GM18951 (cell line): ENCODE measurements at regions not wholly inside any gene's neighbourhood (a gene's known extent, or its start where the extent isn't known, plus 50 kb on each side); places are given as distances from the start of the nearest gene placed in this dataset.

ENCODE experiments used
- POLR2A ChIP-seq: IDR thresholded peaks from 4 replicates; pipeline ENCODE4 v1.6.1; 2011; ENCODE audit warnings: mild to moderate bottlenecking; ENCODE audit not compliant: insufficient read length, insufficient read depth; ENCODE audit errors: extremely low read depth
- in situ Hi-C: fragments of 300-500 bp; cut with MboI; formaldehyde crosslinking; loops from one replicate; pipeline ENCODE4 v1.12.0; 2022; ENCODE audit warnings: low sequenced_read_pairs, mixed read lengths, inconsistent platforms; ENCODE audit not compliant: unreplicated experiment

DNA sequence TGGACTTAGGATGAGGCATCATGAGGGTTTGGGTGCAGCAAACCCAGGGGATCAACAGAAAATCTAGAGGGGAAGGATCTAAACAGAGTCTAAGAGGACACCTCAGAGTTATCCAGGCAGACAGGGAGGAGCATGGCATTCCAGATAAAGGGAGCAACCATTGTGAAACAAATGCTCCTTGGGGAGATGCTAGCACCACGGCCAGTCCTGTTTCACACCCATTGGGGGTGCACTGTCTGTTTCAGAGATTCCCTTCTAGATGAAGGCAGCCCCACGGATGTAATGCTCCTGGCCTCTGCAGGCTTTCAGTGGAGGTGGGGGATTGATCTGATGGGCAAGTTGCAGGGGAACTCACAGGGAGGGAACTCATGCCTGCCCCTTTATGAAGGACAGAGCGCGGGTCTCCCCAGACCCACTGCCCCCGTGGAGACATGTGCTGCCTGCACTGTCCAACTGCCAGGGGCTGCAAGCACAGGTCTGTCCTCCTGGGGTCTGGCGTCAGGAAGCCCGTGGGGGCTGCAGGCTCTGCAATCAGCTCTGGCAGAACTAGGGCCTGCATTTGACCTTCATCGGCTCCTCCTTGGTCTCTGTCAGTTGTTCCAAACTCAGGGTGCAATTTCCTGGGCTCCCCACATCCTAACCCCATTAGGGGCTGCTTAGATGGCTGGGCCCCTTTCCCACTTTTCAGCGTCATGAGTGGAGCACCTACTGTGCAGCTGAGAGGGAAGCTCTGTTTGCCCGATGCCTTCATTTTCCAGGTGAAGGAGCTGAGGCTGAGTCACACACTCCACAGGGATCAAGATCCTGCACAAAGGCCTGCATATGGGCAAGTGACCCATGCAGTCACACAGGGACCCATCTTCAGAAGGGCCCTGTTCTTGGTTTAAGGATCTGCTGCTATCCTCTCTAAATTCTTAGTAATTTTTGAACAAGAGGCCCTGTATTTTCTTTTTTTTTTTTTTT is 163.4 kb downstream of the ARL4C start:
- TF ChIP-seq POLR2A, result no peak
- in situ Hi-C loops, result no loop called here

DNA sequence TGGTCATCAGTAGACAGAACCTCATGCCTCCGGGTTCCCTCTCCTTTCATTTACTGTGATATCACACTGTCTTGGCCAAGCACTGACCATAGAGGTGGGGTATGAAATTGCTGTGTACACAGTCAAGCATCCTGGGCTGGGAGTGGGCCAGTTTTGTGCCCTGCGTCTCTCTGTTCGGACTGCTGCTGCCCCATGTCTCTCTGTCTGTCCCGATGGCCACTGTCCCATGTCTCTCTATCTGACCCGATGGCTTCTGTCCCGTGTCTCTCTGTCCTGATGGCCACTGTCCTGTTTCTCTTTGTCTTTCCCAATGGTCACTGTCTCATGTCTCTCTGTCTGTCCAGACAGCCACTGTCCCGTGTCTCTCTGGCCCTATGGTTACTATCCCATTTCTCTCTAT is 164.9 kb downstream of the ARL4C start:
- in situ Hi-C loops, result no loop called here
- no peak for TF ChIP-seq POLR2A

DNA sequence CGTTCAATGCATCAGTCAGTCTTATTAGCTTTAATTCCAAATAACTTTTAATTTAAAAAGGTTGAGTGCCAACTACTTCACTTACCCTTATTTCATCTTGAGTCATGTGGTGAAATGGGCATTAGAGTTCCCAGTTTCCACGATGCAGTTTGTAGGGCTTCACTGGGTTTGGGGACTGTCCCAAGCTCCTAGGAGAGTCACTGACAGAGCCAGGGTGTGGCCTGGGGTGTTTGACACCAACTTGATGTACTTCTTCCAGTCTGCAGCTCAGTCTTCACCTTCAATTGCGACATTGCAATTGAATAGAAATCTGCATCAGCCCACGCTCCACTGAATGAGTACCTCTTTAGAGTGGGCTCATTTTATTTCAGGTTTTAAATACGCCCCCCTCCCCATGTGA is 165.3 kb downstream of the ARL4C start:
- TF ChIP-seq POLR2A, result no peak
- in situ Hi-C loops, result no loop called here

DNA sequence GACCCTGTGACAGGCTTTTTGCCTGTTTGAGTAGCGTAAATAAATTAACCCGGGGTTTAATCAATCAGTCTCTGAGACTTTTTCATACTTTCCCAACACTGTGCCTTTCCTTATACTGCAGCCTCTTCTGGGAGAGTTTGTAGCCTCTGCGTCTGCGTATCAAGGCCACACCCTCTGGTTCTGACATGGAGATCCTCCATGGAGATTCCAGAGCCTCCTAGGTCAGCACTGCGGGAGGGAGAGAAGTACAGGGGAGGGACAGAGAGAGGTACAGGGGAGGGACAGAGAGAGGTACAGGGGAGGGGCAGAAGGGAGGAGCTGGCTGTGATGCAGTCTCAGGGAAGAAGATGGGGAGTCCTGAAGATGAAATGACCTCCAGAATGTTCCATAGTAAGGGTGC is 166.0 kb downstream of the ARL4C start:
- in situ Hi-C loops, result no loop called here
- TF ChIP-seq POLR2A, result no peak

DNA sequence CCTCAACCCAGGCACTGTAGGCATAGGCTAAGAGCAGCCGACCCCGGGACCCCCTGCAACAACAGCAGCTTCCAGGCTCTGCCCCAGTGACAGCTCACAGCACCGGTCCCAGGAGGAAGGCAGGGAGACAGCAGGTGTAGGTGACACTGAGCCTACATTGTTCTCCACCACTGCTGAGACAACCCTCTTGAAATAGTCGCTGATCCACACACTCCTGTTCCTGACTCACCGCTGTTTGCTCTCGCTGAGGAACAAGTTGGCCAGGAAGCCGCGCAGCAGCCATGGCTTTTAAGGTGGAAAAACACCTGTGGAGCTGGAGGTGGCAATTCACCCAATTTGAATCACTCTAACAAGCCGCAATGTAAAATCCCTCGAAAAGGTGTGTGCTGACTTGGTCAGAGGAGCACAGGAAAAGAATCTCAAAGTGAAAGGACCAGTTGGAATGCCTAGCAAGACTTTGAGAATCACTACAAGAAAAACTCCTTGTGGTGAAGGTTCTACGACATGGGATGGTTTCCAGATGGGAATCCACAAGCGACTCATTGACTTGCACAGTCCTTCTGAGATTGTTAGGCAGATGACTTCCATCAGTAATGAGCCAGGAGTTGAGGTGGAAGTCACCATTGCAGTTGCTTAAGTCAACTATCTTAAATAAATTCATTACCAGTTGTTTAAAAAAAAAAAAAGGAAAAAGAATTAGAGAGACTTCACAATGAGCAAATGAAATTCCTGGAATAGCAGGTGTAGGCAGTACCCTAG is 167.5 kb downstream of the ARL4C start:
- in situ Hi-C loops, result no loop called here
- no peak for TF ChIP-seq POLR2A

DNA sequence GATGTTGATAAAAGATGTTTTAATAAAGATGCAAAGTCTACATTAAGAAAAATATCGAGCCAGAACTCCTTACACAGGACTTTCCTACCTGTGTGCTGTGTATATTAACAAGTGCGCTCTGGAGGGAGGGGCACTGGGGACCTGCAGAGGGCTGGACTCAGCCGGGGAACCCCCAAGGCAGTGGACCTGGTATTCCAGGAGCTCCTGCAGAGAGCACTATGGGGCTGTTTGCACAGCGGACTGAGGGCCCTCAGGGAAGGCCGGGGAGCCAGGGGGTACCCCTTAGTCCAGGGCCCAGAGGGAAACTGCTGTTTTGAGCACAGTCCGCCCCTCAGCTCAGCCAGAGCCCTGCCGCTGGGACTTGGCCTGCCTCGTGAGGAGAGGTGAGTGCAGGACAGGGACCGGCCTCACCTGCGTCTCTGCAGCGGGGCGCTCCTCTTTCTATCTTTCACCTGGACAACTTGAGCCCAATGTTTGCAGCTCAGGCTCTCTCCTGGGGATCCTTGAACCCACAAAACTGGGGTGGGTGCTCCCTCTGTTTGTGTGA is 168.4 kb downstream of the ARL4C start:
- in situ Hi-C loops, result no loop called here
- no peak for TF ChIP-seq POLR2A

DNA sequence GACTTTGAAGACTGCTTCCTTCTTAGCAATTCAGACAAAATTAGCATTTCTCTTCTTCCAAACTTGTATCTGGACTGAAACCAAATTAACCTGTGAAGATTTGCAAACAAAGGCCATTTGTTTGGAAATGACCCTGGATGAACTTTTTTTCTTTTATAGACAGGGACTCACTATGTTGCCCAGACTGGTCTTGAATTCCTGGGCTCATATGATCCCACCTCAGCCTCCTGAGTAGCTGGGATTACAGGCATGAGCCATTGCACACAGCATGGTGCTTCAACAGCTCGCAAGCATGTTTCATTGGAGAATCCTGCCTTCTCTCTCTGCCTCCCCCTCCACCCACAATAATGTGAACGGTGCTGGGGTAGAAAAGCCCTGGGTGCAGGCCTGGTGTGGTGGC is 170.2 kb downstream of the ARL4C start:
- TF ChIP-seq POLR2A, result no peak
- in situ Hi-C loops, result no loop called here

DNA sequence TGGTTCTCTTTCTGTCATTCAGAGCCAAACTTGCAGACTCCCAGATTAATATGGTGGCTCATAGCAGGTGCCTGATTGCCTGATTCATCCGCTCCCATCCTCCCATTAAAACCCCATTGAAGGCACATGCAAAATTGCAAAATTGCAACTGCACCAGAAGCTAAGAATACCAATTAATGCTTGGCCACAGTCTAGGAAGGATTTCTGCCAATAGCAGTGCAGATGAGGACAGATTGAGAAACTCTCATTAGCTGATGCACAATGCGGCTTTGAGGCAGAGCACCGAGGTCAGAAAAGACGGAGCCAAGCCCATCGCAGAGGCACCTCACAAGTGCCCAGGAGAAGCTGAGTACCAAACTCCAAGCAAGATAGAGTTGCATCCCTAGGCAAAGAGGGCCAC is 172.8 kb downstream of the ARL4C start:
- in situ Hi-C loops, result no loop called here
- no peak for TF ChIP-seq POLR2A

DNA sequence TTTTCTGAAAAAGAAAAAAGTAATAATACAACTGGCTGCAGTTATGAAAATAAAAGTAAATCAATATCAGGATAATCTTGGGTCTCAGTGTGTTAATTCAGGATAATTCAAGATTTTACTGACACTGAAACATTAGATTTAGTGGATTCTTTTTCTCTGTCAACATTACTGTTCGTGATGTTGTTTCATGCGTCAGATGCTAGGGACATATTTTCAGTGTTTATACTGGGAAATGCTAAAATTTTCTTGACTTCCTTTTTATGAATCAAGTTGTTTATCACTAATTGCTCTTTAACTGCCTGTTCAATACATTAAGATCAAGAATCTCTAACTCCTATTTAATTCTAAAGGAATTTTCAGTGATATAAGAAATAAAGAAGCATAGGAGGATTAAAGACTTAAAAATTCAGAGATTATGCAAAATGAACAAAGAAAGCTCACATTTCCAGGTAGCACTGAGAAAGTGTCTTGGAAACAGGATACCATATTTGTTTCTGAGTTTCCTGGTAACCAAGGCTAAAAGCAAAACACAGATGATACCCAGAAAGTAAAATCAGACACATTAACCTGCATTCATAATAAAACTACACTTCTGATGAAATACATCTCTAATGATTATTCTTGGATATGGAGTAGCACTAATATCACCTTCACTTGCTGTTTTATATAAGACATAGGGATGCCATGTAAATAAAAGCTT is 174.0 kb downstream of the ARL4C start:
- no peak for TF ChIP-seq POLR2A
- in situ Hi-C loops, result no loop called here

DNA sequence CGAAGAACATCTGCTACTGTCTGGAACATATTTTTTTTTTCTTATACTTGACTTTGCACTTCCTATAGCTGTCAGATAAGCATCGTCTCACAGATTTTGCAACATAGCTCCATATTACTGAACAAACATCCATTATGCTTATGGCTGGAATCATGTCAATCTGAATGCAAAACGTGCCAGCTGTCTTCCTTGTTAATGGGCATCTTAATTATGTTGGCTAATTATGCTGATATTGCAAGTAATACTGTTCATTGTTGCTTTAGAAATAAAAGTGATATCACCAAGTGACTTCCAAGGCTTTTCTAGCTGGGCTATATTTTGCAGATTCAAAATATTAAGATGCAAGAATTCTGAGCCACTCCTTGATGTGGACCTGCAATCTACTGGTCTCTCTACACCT is 176.8 kb downstream of the ARL4C start:
- no peak for TF ChIP-seq POLR2A
- in situ Hi-C loops, result no loop called here

DNA sequence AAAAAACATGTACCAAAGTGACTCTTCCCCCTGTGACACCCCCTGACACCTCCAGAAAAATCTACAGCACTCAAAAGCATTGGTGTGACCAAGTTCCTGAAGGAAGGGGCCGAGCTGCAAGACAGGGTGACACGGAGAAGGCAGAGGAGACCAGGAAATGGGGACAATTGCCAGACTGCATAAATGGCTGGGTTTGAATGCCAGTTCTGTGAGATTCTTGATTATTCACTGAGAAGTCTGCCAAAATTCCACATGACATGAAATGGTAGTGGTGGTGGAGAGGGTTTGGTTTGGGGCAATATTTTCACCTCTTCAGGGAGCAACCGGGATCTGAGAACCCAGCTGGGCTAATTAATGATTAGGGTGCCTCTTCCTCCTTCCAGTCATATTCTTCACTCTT is 178.5 kb downstream of the ARL4C start:
- in situ Hi-C loops, result no loop called here
- no peak for TF ChIP-seq POLR2A

DNA sequence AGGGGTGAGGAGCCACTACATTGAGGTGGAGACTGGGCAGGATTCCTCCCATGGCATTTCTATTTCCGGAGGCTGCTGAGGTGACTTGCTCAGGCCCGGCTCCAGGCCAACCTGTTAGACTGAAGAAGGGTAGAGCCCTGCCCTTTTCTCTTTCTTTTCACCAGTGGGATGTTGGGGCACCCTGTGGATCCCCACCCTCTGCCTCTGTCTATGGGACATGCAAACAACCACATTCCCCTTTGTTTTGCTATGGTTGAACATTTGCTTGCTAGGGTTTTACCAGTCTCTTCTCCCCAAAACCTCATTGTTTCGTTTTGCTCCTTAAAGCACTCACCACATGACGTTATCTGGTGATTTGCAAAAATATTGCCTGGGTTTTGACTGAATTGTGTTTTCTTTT is 183.3 kb downstream of the ARL4C start:
- no peak for TF ChIP-seq POLR2A
- in situ Hi-C loops, result no loop called here

DNA sequence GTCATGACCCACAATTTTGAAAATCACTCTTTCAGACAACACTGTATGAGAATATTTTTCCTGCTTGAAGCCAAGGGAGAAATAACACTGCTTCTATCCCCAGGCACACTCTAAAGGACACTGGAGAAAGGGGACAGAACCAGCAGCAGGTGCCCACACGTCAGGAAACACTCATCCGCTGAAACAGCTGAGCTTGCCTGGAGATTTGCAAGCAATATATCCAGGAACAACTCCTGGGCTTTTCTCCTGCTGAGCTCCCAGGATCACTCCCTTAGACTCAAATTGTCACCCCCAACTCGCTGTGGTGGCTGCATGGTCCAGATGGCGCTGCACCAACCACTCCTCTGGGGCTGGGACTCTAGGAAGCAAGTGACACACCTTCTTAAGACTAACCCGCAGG is 186.7 kb downstream of the ARL4C start:
- no peak for TF ChIP-seq POLR2A
- in situ Hi-C loops, result no loop called here
